ENCODE measurements at regions not wholly inside any gene's neighbourhood (a gene's known extent, or its start where the extent isn't known, plus 50 kb on each side); places are given as distances from the start of the nearest gene placed in this dataset.
"Not testable (repeated sequence)": the region's sequence is repeated elsewhere in the genome, so short reads cannot be mapped to it uniquely, and the experiment has no call there.

- Histone ChIP-seq H3K9me3 (no peaks in the 10 kb centered on the region), H3K4me3 (no peak overlapping the region), H3K27me3 (no peaks in the 10 kb centered on the region), H3K36me3 (no peaks in the 10 kb centered on the region)
- no peak for DNase-seq
Observed at GRCh38 chr7:68744036-68744435, 854.2 kb upstream of the AUTS2 start.

- H3K9me3 ChIP-seq, result no peaks in the 10 kb centered on the region
Observed at GRCh38 chr7:68748934-68749900, 849.1 kb upstream of the AUTS2 start.

GRCh38 chr7:68752485-68753178, 845.6 kb upstream of the AUTS2 start:
- Histone ChIP-seq H3K27me3 (no peaks in the 10 kb centered on the region), H3K9me3 (no peaks in the 10 kb centered on the region), H3K36me3 (no peaks in the 10 kb centered on the region), H3K4me3 (no peak overlapping the region)
- no peak for DNase-seq

More at GRCh38 chr7:68748934-68749900, 849.1 kb upstream of the AUTS2 start:
- H3K36me3 ChIP-seq, result no peaks in the 10 kb centered on the region
- no peak for DNase-seq
- H3K4me3 ChIP-seq, result no peak overlapping the region
- no peaks in the 10 kb centered on the region for H3K27me3 ChIP-seq

- no peaks in the 10 kb centered on the region for H3K36me3 ChIP-seq
- no peak overlapping the region for H3K4me3 ChIP-seq
- no peaks in the 10 kb centered on the region for H3K9me3 ChIP-seq
- H3K27me3 ChIP-seq, result no peaks in the 10 kb centered on the region
- DNase-seq, result no peak
Observed at GRCh38 chr7:68754414-68754813, 843.9 kb upstream of the AUTS2 start.

- Histone ChIP-seq H3K27me3 (no peaks in the 10 kb centered on the region), H3K36me3 (no peaks in the 10 kb centered on the region), H3K4me3 (no peak overlapping the region), H3K9me3 (no peaks in the 10 kb centered on the region)
- DNase-seq, result no peak
Observed at GRCh38 chr7:68756986-68757495, 841.2 kb upstream of the AUTS2 start.

GRCh38 chr7:68760556-68760955, 837.7 kb upstream of the AUTS2 start:
- Histone ChIP-seq H3K4me3 (no peak overlapping the region), H3K27me3 (no peaks in the 10 kb centered on the region), H3K36me3 (no peaks in the 10 kb centered on the region), H3K9me3 (no peaks in the 10 kb centered on the region)
- DNase-seq, result peak; percentile 74

GRCh38 chr7:68767462-68767861, 830.8 kb upstream of the AUTS2 start:
- Histone ChIP-seq H3K36me3 (no peaks in the 10 kb centered on the region), H3K9me3 (no peaks in the 10 kb centered on the region), H3K4me3 (no peak overlapping the region), H3K27me3 (no peaks in the 10 kb centered on the region)
- no peak for DNase-seq

GRCh38 chr7:68770649-68771048, 827.6 kb upstream of the AUTS2 start:
- H3K36me3 ChIP-seq, result no peaks in the 10 kb centered on the region
- H3K27me3 ChIP-seq, result no peaks in the 10 kb centered on the region
- no peaks in the 10 kb centered on the region for H3K9me3 ChIP-seq
- DNase-seq, result no peak
- no peak overlapping the region for H3K4me3 ChIP-seq

- no peak overlapping the region for H3K4me3 ChIP-seq
- H3K36me3 ChIP-seq, result no peaks in the 10 kb centered on the region
- DNase-seq, result no peak
Observed at GRCh38 chr7:68776326-68776725, 821.9 kb upstream of the AUTS2 start.

GRCh38 chr7:68783684-68784083, 814.6 kb upstream of the AUTS2 start:
- DNase-seq, result no peak
- Histone ChIP-seq H3K4me3 (no peak overlapping the region), H3K9me3 (no peaks in the 10 kb centered on the region)

More at GRCh38 chr7:68776326-68776725, 821.9 kb upstream of the AUTS2 start:
- H3K9me3 ChIP-seq, result no peaks in the 10 kb centered on the region
- no peaks in the 10 kb centered on the region for H3K27me3 ChIP-seq

GRCh38 chr7:68785036-68785435, 813.2 kb upstream of the AUTS2 start:
- no peak overlapping the region for H3K4me3 ChIP-seq
- no peaks in the 10 kb centered on the region for H3K27me3 ChIP-seq
- DNase-seq, result no peak
- H3K36me3 ChIP-seq, result no peaks in the 10 kb centered on the region
- no peaks in the 10 kb centered on the region for H3K9me3 ChIP-seq

More at GRCh38 chr7:68783684-68784083, 814.6 kb upstream of the AUTS2 start:
- H3K27me3 ChIP-seq, result no peaks in the 10 kb centered on the region
- H3K36me3 ChIP-seq, result no peaks in the 10 kb centered on the region

GRCh38 chr7:68787566-68787965, 810.7 kb upstream of the AUTS2 start:
- DNase-seq, result no peak
- no peak overlapping the region for H3K4me3 ChIP-seq
- no peaks in the 10 kb centered on the region for H3K9me3 ChIP-seq
- no peaks in the 10 kb centered on the region for H3K36me3 ChIP-seq
- H3K27me3 ChIP-seq, result no peaks in the 10 kb centered on the region

- not testable (repeated sequence) for H3K4me3 ChIP-seq, H3K36me3 ChIP-seq, DNase-seq, H3K9me3 ChIP-seq, H3K27me3 ChIP-seq
Observed at GRCh38 chr7:68788529-68788928, 809.7 kb upstream of the AUTS2 start.

GRCh38 chr7:68789597-68789996, 808.7 kb upstream of the AUTS2 start:
- Histone ChIP-seq H3K4me3 (no peak overlapping the region), H3K36me3 (no peaks in the 10 kb centered on the region), H3K9me3 (no peaks in the 10 kb centered on the region), H3K27me3 (no peaks in the 10 kb centered on the region)
- DNase-seq, result no peak

GRCh38 chr7:68792351-68792750, 805.9 kb upstream of the AUTS2 start:
- DNase-seq, result no peak
- Histone ChIP-seq H3K27me3 (no peaks in the 10 kb centered on the region), H3K36me3 (no peaks in the 10 kb centered on the region), H3K4me3 (no peak overlapping the region), H3K9me3 (no peaks in the 10 kb centered on the region)

GRCh38 chr7:68793513-68793912, 804.8 kb upstream of the AUTS2 start:
- Histone ChIP-seq H3K27me3 (no peaks in the 10 kb centered on the region), H3K36me3 (no peaks in the 10 kb centered on the region), H3K4me3 (no peak overlapping the region), H3K9me3 (no peaks in the 10 kb centered on the region)
- DNase-seq, result no peak

GRCh38 chr7:68800316-68800715, 798.0 kb upstream of the AUTS2 start:
- Histone ChIP-seq H3K36me3 (no peaks in the 10 kb centered on the region), H3K4me3 (no peak overlapping the region), H3K27me3 (no peaks in the 10 kb centered on the region), H3K9me3 (no peaks in the 10 kb centered on the region)
- peak; percentile 33 for DNase-seq

All from MG63 (cell line).